Tibial nerve (tissue), 4 donors: ENCODE measurements at regions not wholly inside any gene's neighbourhood (a gene's known extent, or its start where the extent isn't known, plus 50 kb on each side); places are given as distances from the start of the nearest gene placed in this dataset.

Source experiments
- EP300 ChIP-seq, 2 donors: sonication (generic); formaldehyde crosslinking; IDR thresholded peaks; one replicate each; pipeline ENCODE4 v1.6.1; 2017; ENCODE audit warnings: antibody characterized with exemption in 2 of 2, mild to moderate bottlenecking in 1 of 2
- TF ChIP-seq, protein P1 (sequence below), 5 experiments: fragments of 200-600 bp in 3 of 5; fragments of 450-650 bp in 2 of 5; sonication (generic) in 3 of 5; IDR thresholded peaks; one replicate each; pipeline ENCODE4 v1.5.1; 2016 to 2019; ENCODE audit warnings: antibody characterized with exemption in 5 of 5, mild to moderate bottlenecking in 3 of 5, moderate library complexity in 2 of 5

DNA sequence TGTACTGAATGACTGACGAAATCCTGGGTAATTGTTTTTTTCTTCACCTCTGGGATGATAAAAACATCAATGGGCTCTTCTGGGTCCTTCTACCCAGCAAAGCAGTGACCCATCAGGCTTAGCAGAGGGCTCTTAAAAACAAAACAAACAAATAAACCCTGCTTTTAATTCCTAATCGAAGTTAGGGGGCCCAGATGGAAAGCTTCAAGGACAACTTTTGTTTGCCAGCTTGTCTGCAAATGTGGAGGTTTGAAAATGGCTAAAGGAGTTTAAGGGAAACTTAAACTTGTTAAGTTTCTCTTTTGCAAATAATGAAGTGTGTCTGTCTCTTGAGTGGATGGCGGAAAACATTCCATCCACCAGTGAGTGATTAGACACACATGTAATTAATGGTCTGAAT, 327.2 kb downstream of the SATB2 start:
- TF ChIP-seq, protein P1, sequence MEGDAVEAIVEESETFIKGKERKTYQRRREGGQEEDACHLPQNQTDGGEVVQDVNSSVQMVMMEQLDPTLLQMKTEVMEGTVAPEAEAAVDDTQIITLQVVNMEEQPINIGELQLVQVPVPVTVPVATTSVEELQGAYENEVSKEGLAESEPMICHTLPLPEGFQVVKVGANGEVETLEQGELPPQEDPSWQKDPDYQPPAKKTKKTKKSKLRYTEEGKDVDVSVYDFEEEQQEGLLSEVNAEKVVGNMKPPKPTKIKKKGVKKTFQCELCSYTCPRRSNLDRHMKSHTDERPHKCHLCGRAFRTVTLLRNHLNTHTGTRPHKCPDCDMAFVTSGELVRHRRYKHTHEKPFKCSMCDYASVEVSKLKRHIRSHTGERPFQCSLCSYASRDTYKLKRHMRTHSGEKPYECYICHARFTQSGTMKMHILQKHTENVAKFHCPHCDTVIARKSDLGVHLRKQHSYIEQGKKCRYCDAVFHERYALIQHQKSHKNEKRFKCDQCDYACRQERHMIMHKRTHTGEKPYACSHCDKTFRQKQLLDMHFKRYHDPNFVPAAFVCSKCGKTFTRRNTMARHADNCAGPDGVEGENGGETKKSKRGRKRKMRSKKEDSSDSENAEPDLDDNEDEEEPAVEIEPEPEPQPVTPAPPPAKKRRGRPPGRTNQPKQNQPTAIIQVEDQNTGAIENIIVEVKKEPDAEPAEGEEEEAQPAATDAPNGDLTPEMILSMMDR (IDR thresholded peaks at IDR 0.05) = no peak
- no peak for TF ChIP-seq EP300 (IDR thresholded peaks at IDR 0.05)
